ENCODE measurements at regions not wholly inside any gene's neighbourhood (a gene's known extent, or its start where the extent isn't known, plus 50 kb on each side); places are given as distances from the start of the nearest gene placed in this dataset.
"Not testable (repeated sequence)": the region's sequence is repeated elsewhere in the genome, so short reads cannot be mapped to it uniquely, and the experiment has no call there.

DNA sequence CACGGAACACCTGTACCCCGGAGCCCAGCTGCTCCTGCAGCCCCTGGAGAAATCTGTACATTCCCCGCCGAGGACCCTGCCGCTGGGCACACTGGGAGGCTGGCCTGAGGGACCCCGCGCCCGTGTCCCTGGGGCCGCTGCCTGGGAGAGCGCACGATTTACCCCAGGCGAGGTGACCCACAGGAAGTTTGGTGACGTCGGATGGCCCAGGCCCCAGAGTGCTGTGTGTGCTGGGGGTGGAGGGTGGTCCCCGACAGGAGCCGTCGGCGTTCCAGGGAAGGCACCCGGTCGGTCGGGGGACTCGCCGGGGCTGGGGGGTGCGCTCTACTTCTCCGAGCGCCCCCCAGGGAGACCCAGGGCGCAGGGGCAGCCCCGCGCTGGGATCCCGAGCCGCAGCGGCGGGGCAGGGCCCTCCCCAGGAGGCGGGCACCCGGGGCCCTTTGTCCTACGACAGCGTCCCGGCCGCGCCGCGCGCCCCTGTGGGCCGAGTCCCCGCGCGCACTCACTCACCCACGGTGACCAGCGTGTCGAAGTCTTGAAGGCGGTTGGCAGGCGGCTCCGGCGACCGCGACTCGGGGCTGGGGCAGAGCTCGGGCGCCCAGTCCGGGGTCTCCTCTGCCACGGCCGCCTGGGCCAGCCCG is 167.9 kb upstream of the PRKX start:
- ATAC-seq: peak; percentile 47

- not testable (repeated sequence) for ATAC-seq
Measured at GRCh38 chrX:3876393-3876792, 162.9 kb upstream of the PRKX start.

GRCh38 chrX:3875638-3876037 is 162.2 kb upstream of the PRKX start:
- ATAC-seq: peak; percentile 40; the same call in 1 of the 3 replicates

- not testable (repeated sequence) for ATAC-seq
Measured at GRCh38 chrX:3872226-3872879, 158.9 kb upstream of the PRKX start.

- ATAC-seq: not testable (repeated sequence)
Measured at GRCh38 chrX:3867067-3867831, 153.8 kb upstream of the PRKX start.

- not testable (repeated sequence) for ATAC-seq
Measured at GRCh38 chrX:3858332-3858731, 144.9 kb upstream of the PRKX start.

- peak; percentile 97 for ATAC-seq
Measured at GRCh38 chrX:3843522-3844145, 130.2 kb upstream of the PRKX start.

DNA sequence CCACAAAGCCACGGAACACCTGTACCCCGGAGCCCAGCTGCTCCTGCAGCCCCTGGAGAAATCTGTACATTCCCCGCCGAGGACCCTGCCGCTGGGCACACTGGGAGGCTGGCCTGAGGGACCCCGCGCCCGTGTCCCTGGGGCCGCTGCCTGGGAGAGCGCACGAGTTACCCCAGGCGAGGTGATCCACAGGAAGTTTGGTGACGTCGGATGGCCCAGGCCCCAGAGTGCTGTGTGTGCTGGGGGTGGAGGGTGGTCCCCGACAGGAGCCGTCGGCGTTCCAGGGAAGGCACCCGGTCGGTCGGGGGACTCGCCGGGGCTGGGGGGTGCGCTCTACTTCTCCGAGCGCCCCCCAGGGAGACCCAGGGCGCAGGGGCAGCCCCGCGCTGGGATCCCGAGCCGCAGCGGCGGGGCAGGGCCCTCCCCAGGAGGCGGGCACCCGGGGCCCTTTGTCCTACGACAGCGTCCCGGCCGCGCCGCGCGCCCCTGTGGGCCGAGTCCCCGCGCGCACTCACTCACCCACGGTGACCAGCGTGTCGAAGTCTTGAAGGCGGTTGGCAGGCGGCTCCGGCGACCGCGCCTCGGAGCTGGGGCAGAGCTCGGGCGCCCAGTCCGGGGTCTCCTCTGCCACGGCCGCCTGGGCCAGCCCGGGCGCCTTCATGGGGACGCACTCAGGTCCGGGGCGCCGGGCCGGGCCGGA is 129.5 kb upstream of the PRKX start:
- peak; percentile 64 for ATAC-seq

GRCh38 chrX:3838754-3839153 is 125.3 kb upstream of the PRKX start:
- ATAC-seq: not testable (repeated sequence)

GRCh38 chrX:3837958-3838643 is 124.7 kb upstream of the PRKX start:
- ATAC-seq: not testable (repeated sequence)

GRCh38 chrX:3837211-3837610 is 123.8 kb upstream of the PRKX start:
- 0 out of 3 replicates have a peak, but pooled peaks have one; percentile 30 for ATAC-seq

GRCh38 chrX:3833761-3834542 is 120.5 kb upstream of the PRKX start:
- not testable (repeated sequence) for ATAC-seq

GRCh38 chrX:3830020-3830419 is 116.6 kb upstream of the PRKX start:
- ATAC-seq: not testable (repeated sequence)

DNA sequence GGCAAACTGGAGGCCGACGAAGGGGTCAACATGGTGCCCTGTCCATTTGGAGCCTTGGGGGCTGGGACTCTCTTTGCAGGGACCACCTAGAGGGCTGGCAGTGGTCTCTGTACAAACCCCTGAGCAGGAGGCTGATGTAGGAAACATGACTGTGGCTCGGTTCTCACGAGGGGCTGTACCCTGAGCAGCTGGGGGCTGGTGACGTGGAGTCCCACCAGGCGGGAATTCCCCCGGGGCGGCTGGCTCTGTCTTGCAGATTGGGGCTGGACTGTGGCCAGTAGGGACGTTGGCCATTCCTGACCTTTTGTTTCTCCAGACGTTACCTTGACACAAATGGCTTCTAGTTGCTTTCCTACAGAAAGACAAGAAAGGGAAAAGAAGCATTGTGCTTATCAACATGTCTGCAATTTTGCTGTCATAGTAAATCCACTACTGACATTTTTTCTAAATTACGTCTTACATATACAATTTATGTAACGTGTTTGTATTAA is 115.6 kb upstream of the PRKX start:
- not testable (repeated sequence) for ATAC-seq

DNA sequence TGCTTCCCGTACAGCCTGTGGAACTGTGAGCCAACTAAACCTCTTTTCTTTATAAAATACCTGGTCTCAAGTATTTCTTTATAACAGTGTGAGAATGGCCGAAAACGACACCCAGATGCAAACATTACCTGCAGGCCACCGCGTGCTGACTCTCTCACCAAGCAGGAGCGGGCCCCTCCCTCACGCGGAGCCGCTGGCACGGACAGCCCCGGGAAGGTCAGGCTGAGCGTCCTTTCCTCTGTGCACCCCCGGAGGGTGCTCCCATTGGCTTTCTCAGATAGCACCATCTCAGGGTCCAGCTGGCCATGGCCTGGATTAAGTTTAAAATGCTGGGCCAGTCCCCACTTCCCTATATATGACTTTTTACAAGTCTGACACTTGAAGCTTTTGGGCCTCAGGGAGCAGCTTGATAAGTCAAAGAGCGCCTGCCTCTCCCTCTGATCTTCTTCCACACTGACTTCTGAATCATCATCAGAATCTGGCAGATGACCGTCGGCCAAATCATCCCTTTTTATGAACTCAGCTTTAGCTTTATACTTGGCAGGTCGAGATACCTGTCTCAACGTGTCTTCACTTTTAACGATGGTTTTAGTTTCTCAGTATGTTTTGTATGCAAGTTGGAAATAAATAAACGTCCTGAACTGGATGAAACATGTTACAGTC is 115.1 kb upstream of the PRKX start:
- not testable (repeated sequence) for ATAC-seq

DNA sequence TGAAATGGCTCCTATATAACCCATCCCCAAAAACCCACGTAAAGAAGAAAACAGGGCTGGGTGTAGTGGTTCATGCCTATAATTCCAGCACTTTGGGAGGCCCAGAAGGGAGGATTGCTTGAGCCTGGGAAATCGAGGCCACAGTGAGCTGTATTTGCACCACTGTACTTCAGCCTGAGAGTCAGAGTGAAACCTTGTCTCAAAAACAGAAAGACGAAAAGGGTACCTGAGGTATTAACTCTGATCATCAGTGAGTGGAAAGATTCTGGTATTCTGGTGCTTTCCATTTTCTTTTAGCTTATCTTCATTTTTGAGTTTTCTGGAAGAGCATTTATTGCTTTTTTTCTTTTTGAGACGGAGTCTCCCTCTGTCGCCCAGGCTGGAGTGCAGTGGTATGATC is 110.6 kb upstream of the PRKX start:
- ATAC-seq: not testable (repeated sequence)
